Hematopoietic multipotent progenitor cell treated with erythropoietin and hydrocortisone succinate and interleukin-3 and kit ligand, for 8 days (in vitro differentiated cells): ENCODE measurements at regions not wholly inside any gene's neighbourhood (a gene's known extent, or its start where the extent isn't known, plus 50 kb on each side); places are given as distances from the start of the nearest gene placed in this dataset.

Experiments
- DNase-seq: peaks from one replicate; pipeline ENCODE4 v3.0.0-alpha.2; 2015

DNA sequence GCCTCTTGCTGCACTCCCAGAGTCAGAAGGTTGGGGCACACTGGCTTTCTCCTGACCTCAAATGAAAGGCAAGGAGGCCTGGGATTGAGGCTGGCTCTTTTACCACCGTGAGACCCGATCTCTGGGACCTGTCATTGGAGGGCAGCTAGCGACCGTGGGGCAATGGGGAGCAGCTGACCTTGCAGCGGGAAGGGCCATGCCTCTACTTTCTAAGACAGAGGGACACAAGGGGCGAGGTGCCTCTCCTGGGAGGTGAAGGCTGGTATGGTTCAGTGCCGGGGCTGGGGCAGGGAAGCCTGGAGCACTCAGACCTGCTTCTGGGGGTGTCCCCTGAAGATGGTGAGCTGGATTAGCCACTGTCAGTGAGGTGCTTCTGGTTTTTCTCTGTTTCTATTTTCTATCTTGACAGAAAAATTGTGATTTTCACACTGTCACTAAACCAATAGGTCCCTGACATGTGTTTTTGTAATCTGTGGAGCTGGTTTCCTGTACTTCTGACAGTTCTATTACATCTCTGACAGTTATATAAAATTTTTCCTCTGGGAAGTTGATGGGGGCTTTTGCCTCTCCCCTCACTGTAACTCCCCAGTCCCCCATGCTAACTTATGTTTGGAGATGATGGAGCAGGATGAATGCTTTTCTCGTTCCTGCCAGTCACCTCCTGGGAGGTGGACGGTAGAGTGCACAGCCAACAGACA, 340.8 kb downstream of the RPS24 start:
- DNase-seq: no peak

- no peak for DNase-seq
These were observed 342.5 kb downstream of the RPS24 start for GRCh38 chr10:78375854-78376785.

DNA sequence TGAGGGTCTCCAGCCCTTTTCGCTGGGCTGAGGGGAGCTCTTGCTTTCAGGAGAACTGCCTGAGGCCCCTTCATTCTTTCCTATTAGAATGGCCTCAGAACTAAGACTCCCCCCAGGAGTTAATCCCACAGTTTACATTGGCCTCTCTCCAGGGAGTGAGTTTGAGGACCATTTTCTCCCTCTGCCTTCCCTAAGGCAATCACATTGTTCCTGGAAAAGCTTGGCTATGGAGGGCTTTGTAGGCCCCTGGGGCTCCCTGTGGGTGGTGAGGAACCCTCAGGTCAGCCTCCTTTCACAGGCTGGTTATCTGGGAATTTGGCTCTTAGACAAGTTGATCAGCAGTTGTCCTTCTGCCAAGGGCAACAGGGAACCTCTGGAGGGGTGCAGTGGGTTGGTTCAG, 343.7 kb downstream of the RPS24 start:
- DNase-seq: no peak

- DNase-seq: no peak
These were observed 344.5 kb downstream of the RPS24 start for GRCh38 chr10:78378192-78378591.

GRCh38 chr10:78381107-78381506, 347.4 kb downstream of the RPS24 start:
- peak; percentile 4 for DNase-seq

DNA sequence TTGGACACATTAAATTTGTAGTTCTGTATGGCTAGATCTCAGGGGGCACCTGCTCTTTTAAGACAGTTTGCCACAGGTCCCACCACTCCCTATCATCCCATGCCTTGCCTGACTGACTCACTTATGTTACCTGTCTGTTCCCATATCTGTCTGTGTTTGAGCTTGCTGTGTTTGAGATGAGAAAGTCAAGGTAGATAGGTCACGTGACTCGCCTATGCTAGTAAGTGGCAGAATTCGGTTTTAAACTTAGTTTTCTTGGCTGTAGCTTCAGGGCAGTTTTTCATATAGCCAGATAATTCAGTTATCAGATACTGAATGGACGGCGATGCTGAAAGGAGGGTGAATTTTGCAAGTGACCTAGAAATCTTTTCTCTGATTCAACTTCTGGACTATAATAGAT, 348.4 kb downstream of the RPS24 start:
- no peak for DNase-seq

GRCh38 chr10:78382772-78383171, 349.1 kb downstream of the RPS24 start:
- DNase-seq: no peak

GRCh38 chr10:78383378-78384048, 349.9 kb downstream of the RPS24 start:
- DNase-seq: no peak

GRCh38 chr10:78384049-78384431, 350.4 kb downstream of the RPS24 start:
- no peak for DNase-seq

GRCh38 chr10:78385599-78385998, 351.9 kb downstream of the RPS24 start:
- DNase-seq: no peak

DNA sequence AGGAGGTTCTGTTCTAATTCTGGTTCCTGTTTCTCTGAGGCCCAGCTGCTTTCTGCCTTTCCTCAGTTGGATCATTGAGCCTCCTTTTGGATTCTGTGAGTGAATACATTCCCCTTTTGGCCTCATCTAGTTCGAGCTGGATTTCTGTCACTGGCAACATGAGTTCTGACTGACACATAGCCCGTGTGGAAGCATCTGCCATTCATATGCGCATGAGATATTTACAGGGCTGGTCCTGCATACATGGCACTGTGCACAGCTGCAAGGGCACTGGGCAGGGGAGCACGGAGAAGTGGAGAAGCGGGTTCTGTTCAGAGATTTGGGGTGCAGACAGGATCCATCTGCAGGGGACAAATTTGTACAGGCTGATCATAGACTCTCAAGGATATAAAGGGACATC, 352.8 kb downstream of the RPS24 start:
- DNase-seq: no peak

DNA sequence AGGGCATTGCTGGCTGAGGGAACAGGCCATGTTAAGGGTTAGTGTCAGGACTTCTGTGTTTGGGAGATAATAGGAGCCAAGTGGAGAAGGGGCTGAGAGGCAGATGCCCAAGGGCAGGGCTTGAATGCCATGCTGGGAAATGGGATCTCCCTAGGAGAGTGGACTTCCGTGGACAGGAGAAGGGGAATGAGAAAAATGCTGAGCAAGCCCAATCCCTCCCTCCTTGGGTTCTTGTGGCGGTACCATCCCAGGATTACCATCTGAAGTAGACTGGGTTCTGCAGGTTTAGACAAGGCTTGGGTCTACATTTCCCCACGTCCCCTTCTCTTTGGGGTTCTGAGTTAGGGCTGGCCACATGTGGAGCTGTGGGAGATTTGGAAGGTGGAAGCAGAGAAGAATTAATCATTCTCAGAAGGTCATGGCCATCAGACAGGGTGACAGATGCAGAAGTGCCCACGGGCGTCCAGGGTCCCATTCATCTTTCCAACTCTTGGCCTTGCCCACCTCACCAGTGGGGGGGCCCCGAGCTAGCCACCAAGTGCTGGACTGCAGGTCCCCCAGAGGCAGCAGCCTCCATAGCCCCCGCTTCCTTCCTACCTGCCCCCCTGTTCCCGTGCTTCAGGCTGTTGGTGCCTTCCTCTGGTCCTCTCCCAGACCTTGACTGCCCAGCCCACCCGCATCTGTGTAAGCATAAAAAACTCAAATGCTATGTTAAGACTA, 354.8 kb downstream of the RPS24 start:
- DNase-seq: no peak

DNA sequence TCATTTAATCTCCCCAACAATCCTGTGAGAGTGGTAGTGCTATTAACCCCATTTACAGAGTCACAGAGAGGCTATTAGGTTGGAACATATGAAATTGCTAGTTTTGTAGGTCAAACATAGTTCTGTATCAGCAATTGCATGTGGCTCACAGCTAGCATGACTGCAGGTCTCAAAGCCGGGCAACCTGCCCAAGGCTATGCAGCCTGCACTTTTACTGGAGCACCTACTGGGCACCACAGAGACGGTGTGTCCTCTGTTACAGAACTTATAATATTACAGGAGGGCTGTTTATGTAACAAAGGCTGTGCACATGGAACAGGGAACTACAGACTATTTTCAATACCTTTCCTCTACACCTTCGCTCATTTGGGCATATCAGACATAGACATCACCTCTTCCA, 355.8 kb downstream of the RPS24 start:
- DNase-seq: no peak

DNA sequence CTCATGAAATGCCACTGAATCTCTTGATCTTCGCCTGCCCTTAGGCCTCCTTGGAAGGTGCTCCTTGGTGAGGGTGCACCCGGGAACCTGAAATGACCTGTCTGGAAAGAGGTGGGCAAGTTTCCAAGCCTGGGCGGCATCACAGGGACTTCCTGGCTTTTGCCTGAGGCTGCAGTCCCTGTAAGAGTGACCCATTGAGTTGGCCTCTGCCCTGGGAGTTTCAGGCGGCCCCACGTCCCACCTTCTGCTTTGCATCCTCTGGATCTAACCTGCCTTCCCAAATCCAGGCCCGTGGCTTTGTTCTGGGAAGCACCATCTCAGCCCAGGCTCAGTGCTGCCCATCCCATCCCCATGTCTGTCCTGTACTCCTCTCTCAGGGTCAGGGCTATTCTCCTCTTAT, 356.4 kb downstream of the RPS24 start:
- no peak for DNase-seq

DNA sequence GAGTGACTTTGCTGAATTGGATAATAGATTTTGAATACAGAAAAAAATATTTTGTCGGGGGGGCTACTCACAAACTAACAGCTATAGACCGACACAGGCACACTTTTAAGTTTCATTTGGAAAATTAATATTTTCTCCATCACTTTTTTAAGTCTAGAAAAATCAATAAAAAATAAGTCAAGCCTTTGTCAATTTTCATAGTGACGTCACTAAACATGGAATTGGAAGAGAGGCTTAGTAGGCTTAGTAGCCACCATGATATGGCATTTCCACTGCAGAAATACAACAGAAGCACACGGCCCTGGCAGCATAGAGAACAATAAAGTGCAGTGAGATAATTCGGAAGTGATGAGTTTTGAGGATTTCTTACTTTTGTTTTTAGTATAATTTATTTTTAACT, 357.2 kb downstream of the RPS24 start:
- no peak for DNase-seq

DNA sequence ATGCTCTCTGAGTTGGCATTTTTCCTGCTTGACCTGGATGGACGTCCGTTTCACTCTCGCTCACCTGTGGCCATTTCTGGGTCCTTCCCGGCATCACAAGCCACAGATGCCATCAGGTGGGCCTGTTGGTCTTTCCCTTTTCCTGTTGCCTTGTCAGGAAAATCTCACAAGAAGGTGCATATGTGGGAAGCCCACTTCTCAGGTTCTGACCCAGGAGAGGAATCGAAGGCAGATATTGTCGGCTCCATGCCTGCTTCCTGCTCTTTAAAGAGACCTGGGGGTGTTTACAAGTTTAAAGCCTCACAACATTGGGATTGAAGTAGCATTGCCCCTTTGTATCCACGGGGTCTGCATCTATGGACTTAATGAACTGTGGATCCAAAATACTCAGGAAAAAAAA, 357.9 kb downstream of the RPS24 start:
- no peak for DNase-seq

DNA sequence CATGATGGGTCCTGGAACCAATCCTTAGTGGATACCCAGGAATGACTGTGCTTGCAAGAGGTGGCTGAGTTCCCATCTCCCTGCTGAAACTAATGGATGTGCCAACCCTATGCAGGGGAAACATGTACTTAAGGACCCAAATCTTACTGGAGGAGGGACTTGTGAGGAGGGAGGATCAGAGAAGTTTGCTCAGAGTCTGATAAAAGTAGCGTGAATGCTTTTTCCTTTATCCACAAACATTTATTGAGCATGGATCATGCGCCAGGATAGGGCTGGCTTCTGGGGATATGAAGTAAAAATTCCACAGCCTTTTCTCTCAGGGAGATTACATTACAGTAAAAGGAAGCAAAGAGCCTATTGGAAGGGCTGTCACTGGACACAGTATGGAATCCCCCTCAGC, 358.5 kb downstream of the RPS24 start:
- no peak for DNase-seq

DNA sequence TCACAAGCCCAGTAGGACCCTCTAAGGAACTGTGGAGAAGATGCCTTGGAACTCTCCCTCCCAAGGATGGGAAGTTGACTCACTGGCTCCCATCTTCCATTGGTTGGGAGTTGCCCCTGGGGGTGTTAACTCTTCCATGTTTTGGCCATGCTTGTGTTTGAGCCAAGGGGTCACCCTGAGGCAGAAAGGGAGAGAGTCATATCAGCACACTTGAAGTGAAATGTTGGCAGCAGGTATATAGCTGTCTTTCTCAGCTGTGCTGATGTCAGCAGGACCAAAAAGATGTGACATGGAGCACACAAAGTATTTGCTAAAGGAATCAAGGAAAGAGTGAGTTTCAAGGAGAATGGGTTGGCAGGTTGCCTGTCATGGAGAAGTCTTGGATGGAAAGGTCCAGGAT, 359.4 kb downstream of the RPS24 start:
- no peak for DNase-seq

DNA sequence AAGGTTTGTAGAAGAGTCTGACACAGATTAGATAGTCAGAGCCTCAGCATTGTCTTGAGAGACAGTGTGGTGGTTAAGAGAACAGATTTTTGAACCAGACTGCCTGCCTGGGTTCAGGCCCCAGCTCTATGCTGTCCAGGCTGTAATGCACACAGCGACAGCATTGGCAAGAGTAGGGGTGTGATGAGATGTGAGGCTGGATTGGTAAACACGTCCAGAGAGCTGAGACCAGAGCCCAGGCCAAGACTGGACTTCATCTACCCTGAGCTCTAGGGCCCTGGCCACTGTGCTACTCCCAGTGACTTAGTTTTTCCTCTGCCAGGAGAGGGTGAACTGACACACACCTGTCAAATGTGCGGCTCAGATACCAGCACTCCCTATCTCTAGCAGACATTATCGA, 360.4 kb downstream of the RPS24 start:
- no peak for DNase-seq

DNA sequence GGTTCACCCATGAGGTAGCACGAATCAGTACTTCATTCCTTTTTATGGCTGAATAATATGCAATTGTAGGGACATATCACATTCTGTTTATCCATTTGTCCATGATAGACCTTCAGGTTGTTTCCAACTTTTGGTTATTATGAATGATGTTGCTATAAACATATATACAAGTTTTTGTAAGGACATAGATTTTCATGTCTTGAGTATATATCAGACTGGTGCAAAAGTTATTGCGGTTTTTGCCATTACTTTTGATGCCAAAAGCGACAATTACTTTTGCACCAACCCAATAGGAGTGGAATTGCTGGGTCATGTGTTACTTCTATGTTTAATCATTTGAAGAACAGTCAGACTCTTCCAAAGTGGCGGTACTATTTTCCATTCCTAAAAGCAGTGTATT, 361.5 kb downstream of the RPS24 start:
- no peak for DNase-seq

DNA sequence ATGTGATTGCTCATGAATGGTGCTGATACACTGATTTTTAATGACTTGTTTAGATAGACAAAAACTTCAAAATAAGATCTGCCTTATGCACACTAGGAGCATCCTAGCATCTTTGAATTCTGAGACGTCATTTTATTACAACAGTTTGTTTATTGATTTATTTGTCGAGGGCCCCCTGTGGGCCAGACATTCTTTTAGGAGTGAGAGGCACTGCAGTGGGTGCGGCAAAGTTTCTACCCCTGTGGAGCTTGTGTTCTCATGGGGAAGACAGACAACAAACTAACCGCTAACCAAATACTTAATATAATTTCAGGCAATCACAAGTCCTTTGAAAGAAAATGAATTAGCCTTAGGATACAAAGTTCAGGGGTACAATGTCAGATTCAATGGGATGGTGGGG, 363.1 kb downstream of the RPS24 start:
- DNase-seq: no peak

GRCh38 chr10:78397786-78398185, 364.1 kb downstream of the RPS24 start:
- DNase-seq: peak; percentile 42

DNA sequence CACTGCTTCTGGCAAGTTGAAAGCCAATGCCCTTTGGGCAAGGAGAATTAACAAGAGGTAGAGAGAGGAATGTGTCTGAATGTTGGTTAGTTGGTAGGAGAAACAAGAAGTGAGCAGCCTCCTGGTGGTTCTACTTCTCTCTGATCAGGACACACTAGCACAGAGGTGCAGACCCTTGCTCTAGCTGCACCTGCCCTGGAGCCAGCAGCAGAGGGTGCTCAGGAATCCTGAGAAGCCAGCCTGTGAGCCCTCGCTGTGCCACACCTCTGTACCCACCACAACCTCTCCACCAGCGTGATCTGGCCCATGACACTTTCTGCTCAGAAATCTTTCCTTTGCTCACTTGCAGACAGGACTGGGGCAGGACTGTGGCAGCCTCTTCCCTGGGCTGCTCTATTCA, 364.7 kb downstream of the RPS24 start:
- no peak for DNase-seq
